ENCODE measurements at regions not wholly inside any gene's neighbourhood (a gene's known extent, or its start where the extent isn't known, plus 50 kb on each side); places are given as distances from the start of the nearest gene placed in this dataset.

DNA sequence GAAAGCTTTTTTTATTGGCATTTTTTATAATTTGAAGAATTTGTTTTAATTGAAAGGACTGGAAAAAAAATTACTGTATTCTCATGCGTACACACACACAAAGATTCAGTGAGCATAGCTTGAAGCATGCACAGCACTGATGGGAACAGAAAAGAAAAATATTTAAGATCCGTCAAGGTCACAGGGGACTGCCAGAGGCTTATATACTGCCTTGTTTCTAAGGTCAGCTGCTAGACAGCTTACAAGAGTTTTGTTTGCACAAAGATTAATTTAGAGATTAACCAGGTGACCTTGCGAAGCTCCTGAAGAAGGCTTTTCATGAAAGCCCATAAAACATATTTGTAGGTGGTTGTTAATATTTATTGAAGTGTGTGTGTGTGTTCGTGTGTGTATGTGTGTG lies 396.3 kb downstream of the TRIB2 start:
- TF ChIP-seq, protein P1, sequence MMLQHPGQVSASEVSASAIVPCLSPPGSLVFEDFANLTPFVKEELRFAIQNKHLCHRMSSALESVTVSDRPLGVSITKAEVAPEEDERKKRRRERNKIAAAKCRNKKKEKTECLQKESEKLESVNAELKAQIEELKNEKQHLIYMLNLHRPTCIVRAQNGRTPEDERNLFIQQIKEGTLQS (IDR thresholded peaks at IDR 0.05; ENCODE audit: insufficient read depth, low read depth, low read length): no peak
- TF ChIP-seq TAF1 (IDR thresholded peaks at IDR 0.05; ENCODE audit: low read depth, low read length): no peak
- no peak for TF ChIP-seq EGR1 (IDR thresholded peaks at IDR 0.05; ENCODE audit: borderline replicate concordance, low read depth, low read length)
- no peak for TF ChIP-seq SIRT6 (IDR thresholded peaks at IDR 0.05; ENCODE audit: low read length)
- no peak for TF ChIP-seq CTBP2 (IDR thresholded peaks at IDR 0.05; ENCODE audit: borderline replicate concordance, insufficient read depth, insufficient read length, low read length)
- no peak for TF ChIP-seq SUZ12 (IDR thresholded peaks at IDR 0.05; ENCODE audit: low read length)
- TF ChIP-seq POLR2AphosphoS5 (IDR thresholded peaks at IDR 0.05; ENCODE audit: low read depth, low read length): no peak
- TF ChIP-seq RFX5 (IDR thresholded peaks at IDR 0.05; ENCODE audit: borderline replicate concordance, low read depth, low read length): no peak
- no peak overlapping the region for H3K23ac ChIP-seq (ENCODE audit: insufficient read length)
- no peak overlapping the region for H3K9ac ChIP-seq (replicated peaks in 1 of 4; ENCODE audit: extremely low read depth in 1 of 4, low read depth in 3 of 4, low read length in 3 of 4)
- ChIA-PET POLR2A (ENCODE audit: partially characterized antibody) (no interaction called here), CTCF (ENCODE audit: partially characterized antibody) (interaction anchor here (1.0 to 1.5 kb wide), 3 partner anchors 11 to 56 kb away, joined by 3 to 4 read pairs (median 3); no protein-coding TSS in a partner anchor)
- H2AK5ac ChIP-seq (ENCODE audit: low read depth, low read length): no peak overlapping the region
- H3K56ac ChIP-seq (replicated peaks; ENCODE audit: insufficient read length, low read depth, low read length): no peak overlapping the region
- H2BK5ac ChIP-seq (ENCODE audit: low read depth, low read length): no peak overlapping the region
- H3K4me2 ChIP-seq (ENCODE audit: insufficient read depth in 1 of 2, low read depth in 2 of 2, low read length in 2 of 2): no peak overlapping the region
- H2AFZ ChIP-seq (ENCODE audit: low read length): no peak overlapping the region
- no peak overlapping the region for H4K8ac ChIP-seq (ENCODE audit: extremely low read depth, insufficient read depth, low read length)
- H3K36me3 ChIP-seq (ENCODE audit: control insufficient read depth in 2 of 4, insufficient read depth in 4 of 4, low read length in 3 of 4): no peaks in the 10 kb centered on the region
- no peak overlapping the region for H4K91ac ChIP-seq (replicated peaks; ENCODE audit: insufficient read length, low read length)
- H3K79me1 ChIP-seq (ENCODE audit: low read depth, low read length): no peaks in the 10 kb centered on the region
- no peak overlapping the region for H3K18ac ChIP-seq (ENCODE audit: extremely low read depth, low read length)
- H3K27me3 ChIP-seq (replicated peaks in 1 of 4; ENCODE audit: control insufficient read depth in 3 of 4, extremely low read depth in 1 of 4, insufficient read depth in 3 of 4, low read length in 3 of 4): no peaks in the 10 kb centered on the region
- DNase-seq (ENCODE audit: low read depth in 1 of 2, low spot score in 2 of 2) (no peak), FAIRE-seq (no peak)
- H4K20me1 ChIP-seq (replicated peaks in 1 of 2; ENCODE audit: control insufficient read depth in 1 of 2, insufficient read depth in 2 of 2, low read length in 2 of 2): no peaks in the 10 kb centered on the region
- no peak overlapping the region for H3K27ac ChIP-seq (ENCODE audit: low read depth, low read length)
- H2BK120ac ChIP-seq (replicated peaks; ENCODE audit: low read depth, low read length): no peak overlapping the region
- no peak overlapping the region for H4K5ac ChIP-seq (ENCODE audit: insufficient read length, low read depth, low read length)
- H2BK12ac ChIP-seq (ENCODE audit: low read depth, low read length): no peak overlapping the region
- peaks cover 0 to 5% of the 10 kb centered on the region in 2 experiments; a peak in 1 of 4 replicates for H3K9me3 ChIP-seq (ENCODE audit: insufficient read depth in 2 of 2, low read depth in 1 of 2, low read length in 1 of 2)
- H2BK20ac ChIP-seq (ENCODE audit: low read length): no peak overlapping the region
- no peak overlapping the region for H3K14ac ChIP-seq (ENCODE audit: insufficient read length)
- H3K4ac ChIP-seq (replicated peaks; ENCODE audit: insufficient read length, low read depth, low read length): no peak overlapping the region
- H2BK15ac ChIP-seq (ENCODE audit: low read length): no peak overlapping the region
- no peaks in the 10 kb centered on the region for H3K23me2 ChIP-seq (ENCODE audit: low read depth, low read length)
- no peaks in the 10 kb centered on the region for H3K4me1 ChIP-seq (replicated peaks in 1 of 4; ENCODE audit: control insufficient read depth in 3 of 4, insufficient read depth in 4 of 4, low read length in 3 of 4)
- 93% methylated on average over 4 of the region's 4 CpGs; no CpG with 5 or more reads in 1 of the 2 experiments for WGBS, 2 experiments (ENCODE audit: extremely low coverage in 1 of 2, insufficient coverage in 1 of 2, insufficient read length in 1 of 2, insufficient replicate concordance in 2 of 2, low coverage in 1 of 2, low lambda C conversion rate in 2 of 2, missing lambda C conversion rate in 1 of 2)
- no peaks in the 10 kb centered on the region for H3K79me2 ChIP-seq (ENCODE audit: control insufficient read depth in 1 of 2, insufficient read depth in 2 of 2, low read length in 2 of 2)
- no peak overlapping the region for H3K4me3 ChIP-seq (ENCODE audit: extremely low read depth in 1 of 4, insufficient read depth in 2 of 4, low read depth in 3 of 4, low read length in 4 of 4)

Data from H1 (cell line).